ENCODE measurements at regions not wholly inside any gene's neighbourhood (a gene's known extent, or its start where the extent isn't known, plus 50 kb on each side); places are given as distances from the start of the nearest gene placed in this dataset.

- no peak for DNase-seq
Observed at GRCh38 chrX:39866229-39866628, 231.5 kb downstream of the BCOR start.

- peak; percentile 62 for DNase-seq
Observed at GRCh38 chrX:39869846-39870601, 227.7 kb downstream of the BCOR start.

- DNase-seq = no peak
Observed at GRCh38 chrX:39871648-39872047, 226.1 kb downstream of the BCOR start.

GRCh38 chrX:39873117-39873516 is 224.6 kb downstream of the BCOR start:
- no peak for DNase-seq

GRCh38 chrX:39874202-39874816 is 223.4 kb downstream of the BCOR start:
- no peak for DNase-seq

GRCh38 chrX:39875834-39876628 is 221.7 kb downstream of the BCOR start:
- no peak for DNase-seq

- DNase-seq = no peak
Observed at GRCh38 chrX:39877905-39878304, 219.9 kb downstream of the BCOR start.

- no peak for DNase-seq
Observed at GRCh38 chrX:39883666-39884065, 214.1 kb downstream of the BCOR start.

GRCh38 chrX:39886282-39886681 is 211.5 kb downstream of the BCOR start:
- DNase-seq = no peak

GRCh38 chrX:39888730-39889129 is 209.0 kb downstream of the BCOR start:
- no peak for DNase-seq

- DNase-seq = no peak
Observed at GRCh38 chrX:39889704-39890103, 208.1 kb downstream of the BCOR start.

GRCh38 chrX:39890807-39891206 is 207.0 kb downstream of the BCOR start:
- DNase-seq = no peak

GRCh38 chrX:39891781-39892180 is 206.0 kb downstream of the BCOR start:
- no peak for DNase-seq

GRCh38 chrX:39893417-39894338 is 204.1 kb downstream of the BCOR start:
- DNase-seq = no peak

- DNase-seq = no peak
Observed at GRCh38 chrX:39894683-39895082, 203.1 kb downstream of the BCOR start.

- no peak for DNase-seq
Observed at GRCh38 chrX:39895218-39896110, 202.3 kb downstream of the BCOR start.

GRCh38 chrX:39896951-39897740 is 200.6 kb downstream of the BCOR start:
- DNase-seq = peak; percentile 77

- no peak for DNase-seq
Observed at GRCh38 chrX:39897741-39898097, 200.0 kb downstream of the BCOR start.

- DNase-seq = no peak
Observed at GRCh38 chrX:39898147-39898546, 199.6 kb downstream of the BCOR start.

- no peak for DNase-seq
Observed at GRCh38 chrX:39899059-39899458, 198.7 kb downstream of the BCOR start.
